ENCODE measurements at regions not wholly inside any gene's neighbourhood (a gene's known extent, or its start where the extent isn't known, plus 50 kb on each side); places are given as distances from the start of the nearest gene placed in this dataset.

DNA sequence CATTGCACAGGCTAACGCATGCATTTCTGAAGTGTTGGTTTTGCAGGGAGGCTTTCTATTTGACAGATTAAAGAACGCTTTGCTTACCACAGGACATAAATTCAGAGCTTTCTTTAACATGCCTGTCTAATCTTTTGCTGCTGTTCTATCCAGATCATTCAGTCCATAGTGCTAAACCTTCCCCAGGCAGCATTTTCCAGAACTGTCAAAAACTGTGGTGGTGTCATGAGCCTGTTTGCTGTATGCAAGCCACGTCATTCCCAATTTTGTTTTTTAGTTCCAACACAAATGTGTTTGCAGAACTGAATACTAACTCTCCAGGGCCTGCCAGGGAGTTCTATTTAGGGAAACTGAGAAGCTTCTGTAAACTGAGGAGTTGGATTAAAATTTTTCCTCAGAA, 390.5 kb upstream of the LYPLAL1 start:
- Mint-ChIP-seq H3K4me1 (peaks cover 1% of the 10 kb centered on the region), H3K36me3 (ENCODE audit: low read depth) (no peaks in the 10 kb centered on the region), H3K9me3 (no peaks in the 10 kb centered on the region), H3K27ac (no peak overlapping the region), H3K4me3 (no peak overlapping the region), H3K27me3 (ENCODE audit: insufficient read depth) (no peaks in the 10 kb centered on the region)
- WGBS, 2 experiments (ENCODE audit: insufficient coverage in 1 of 2, insufficient read length in 1 of 2): 96 to 100% methylated on average over 2 to 3 of the region's 3 CpGs
- Histone ChIP-seq H3K9me3 (ENCODE audit: control insufficient read depth, low read length) (peaks cover 6% of the 10 kb centered on the region), H3K9ac (ENCODE audit: extremely low read depth, low read length, poor library complexity, severe bottlenecking) (no peak overlapping the region), H3K4me3 (ENCODE audit: low read length) (no peak overlapping the region), H3K4me1 (ENCODE audit: control insufficient read depth, insufficient read depth, low read length) (no peaks in the 10 kb centered on the region), H3K27ac (ENCODE audit: low read depth, low read length) (no peak overlapping the region), H3K36me3 (ENCODE audit: control insufficient read depth, insufficient read depth, low read length) (no peaks in the 10 kb centered on the region), H3K27me3 (ENCODE audit: control insufficient read depth, insufficient read depth, low read length, poor library complexity, severe bottlenecking) (no peaks in the 10 kb centered on the region)
- DNase-seq: no peak
- TF ChIP-seq, protein P1, sequence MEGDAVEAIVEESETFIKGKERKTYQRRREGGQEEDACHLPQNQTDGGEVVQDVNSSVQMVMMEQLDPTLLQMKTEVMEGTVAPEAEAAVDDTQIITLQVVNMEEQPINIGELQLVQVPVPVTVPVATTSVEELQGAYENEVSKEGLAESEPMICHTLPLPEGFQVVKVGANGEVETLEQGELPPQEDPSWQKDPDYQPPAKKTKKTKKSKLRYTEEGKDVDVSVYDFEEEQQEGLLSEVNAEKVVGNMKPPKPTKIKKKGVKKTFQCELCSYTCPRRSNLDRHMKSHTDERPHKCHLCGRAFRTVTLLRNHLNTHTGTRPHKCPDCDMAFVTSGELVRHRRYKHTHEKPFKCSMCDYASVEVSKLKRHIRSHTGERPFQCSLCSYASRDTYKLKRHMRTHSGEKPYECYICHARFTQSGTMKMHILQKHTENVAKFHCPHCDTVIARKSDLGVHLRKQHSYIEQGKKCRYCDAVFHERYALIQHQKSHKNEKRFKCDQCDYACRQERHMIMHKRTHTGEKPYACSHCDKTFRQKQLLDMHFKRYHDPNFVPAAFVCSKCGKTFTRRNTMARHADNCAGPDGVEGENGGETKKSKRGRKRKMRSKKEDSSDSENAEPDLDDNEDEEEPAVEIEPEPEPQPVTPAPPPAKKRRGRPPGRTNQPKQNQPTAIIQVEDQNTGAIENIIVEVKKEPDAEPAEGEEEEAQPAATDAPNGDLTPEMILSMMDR (conservative IDR thresholded peaks at IDR 0.05): no peak

DNA sequence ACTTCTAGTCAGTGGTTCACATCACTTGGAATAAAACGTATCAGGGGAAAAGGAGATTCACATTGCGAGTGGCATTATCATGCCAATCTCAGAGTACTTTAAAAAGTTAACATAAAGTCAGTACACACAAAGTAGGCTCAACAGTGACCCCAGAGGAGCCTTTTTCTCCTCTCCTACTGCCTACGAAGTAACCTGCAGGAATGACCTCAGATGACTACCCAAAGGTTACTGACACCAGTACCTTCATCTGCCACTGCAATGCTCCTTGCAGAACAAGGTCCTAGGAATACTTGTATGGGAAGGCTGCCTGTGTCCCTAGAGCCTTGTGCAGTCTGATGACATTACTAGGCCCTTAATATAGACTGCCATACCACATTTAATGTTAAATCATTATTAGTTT, 389.8 kb upstream of the LYPLAL1 start:
- no peaks in the 10 kb centered on the region for H3K36me3 ChIP-seq (ENCODE audit: control insufficient read depth, insufficient read depth, low read length)

DNA sequence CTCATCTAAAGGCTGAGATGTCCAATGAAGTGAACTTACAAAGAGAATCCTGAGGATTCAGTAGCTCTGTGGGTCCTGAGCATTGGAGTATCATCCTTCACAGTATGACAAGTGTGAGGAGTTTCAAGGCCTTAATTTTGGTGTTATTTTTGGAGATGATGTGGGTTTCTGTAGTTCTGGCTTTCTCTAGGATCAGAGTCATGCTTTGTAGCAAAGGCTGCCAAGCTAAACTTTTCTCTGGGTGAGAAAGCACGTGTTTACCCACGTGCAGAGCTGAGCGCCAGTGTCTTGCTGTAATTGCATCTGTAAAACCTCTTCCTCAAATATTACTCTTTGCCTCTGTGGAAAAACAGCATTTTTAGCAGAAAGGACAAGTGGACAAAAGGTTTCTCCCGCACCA, 387.8 kb upstream of the LYPLAL1 start:
- Mint-ChIP-seq H3K4me1 (no peaks in the 10 kb centered on the region), H3K9me3 (peaks cover 10% of the 10 kb centered on the region), H3K27ac (no peak overlapping the region), H3K36me3 (ENCODE audit: low read depth) (no peaks in the 10 kb centered on the region), H3K4me3 (no peak overlapping the region), H3K27me3 (ENCODE audit: insufficient read depth) (no peaks in the 10 kb centered on the region)
- no peaks in the 10 kb centered on the region for H3K27me3 ChIP-seq (ENCODE audit: control insufficient read depth, insufficient read depth, low read length, poor library complexity, severe bottlenecking)
- WGBS, 2 experiments (ENCODE audit: insufficient coverage in 1 of 2, insufficient read length in 1 of 2): 81 to 84% methylated on average over 3 to 4 of the region's 4 CpGs
- peaks cover 32% of the 10 kb centered on the region for H3K9me3 ChIP-seq (ENCODE audit: control insufficient read depth, low read length)
- no peak overlapping the region for H3K9ac ChIP-seq (ENCODE audit: extremely low read depth, low read length, poor library complexity, severe bottlenecking)
- TF ChIP-seq, protein P1 (conservative IDR thresholded peaks at IDR 0.05): no peak
- no peak for DNase-seq
- H3K4me3 ChIP-seq (ENCODE audit: low read length): no peak overlapping the region
- no peaks in the 10 kb centered on the region for H3K36me3 ChIP-seq (ENCODE audit: control insufficient read depth, insufficient read depth, low read length)
- H3K27ac ChIP-seq (ENCODE audit: low read depth, low read length): no peak overlapping the region
- H3K4me1 ChIP-seq (ENCODE audit: control insufficient read depth, insufficient read depth, low read length): no peaks in the 10 kb centered on the region

More for the DNA sequence above, 389.8 kb upstream of the LYPLAL1 start:
- Mint-ChIP-seq H3K4me3 (no peak overlapping the region), H3K27ac (no peak overlapping the region), H3K36me3 (ENCODE audit: low read depth) (no peaks in the 10 kb centered on the region), H3K4me1 (peaks cover 1% of the 10 kb centered on the region), H3K27me3 (ENCODE audit: insufficient read depth) (no peaks in the 10 kb centered on the region), H3K9me3 (no peaks in the 10 kb centered on the region)
- no peaks in the 10 kb centered on the region for H3K4me1 ChIP-seq (ENCODE audit: control insufficient read depth, insufficient read depth, low read length)
- no peak for DNase-seq
- no peak overlapping the region for H3K4me3 ChIP-seq (ENCODE audit: low read length)
- TF ChIP-seq, protein P1 (conservative IDR thresholded peaks at IDR 0.05): no peak
- no peak overlapping the region for H3K9ac ChIP-seq (ENCODE audit: extremely low read depth, low read length, poor library complexity, severe bottlenecking)
- no peak overlapping the region for H3K27ac ChIP-seq (ENCODE audit: low read depth, low read length)
- H3K9me3 ChIP-seq (ENCODE audit: control insufficient read depth, low read length): peaks cover 13% of the 10 kb centered on the region
- H3K27me3 ChIP-seq (ENCODE audit: control insufficient read depth, insufficient read depth, low read length, poor library complexity, severe bottlenecking): no peaks in the 10 kb centered on the region
- 43 to 76% methylated on average over 1 to 3 of the region's 3 CpGs for WGBS, 2 experiments (ENCODE audit: insufficient coverage in 1 of 2, insufficient read length in 1 of 2)

Measured in endodermal cell (in vitro differentiated cells).